Liver (tissue), 9 donors: ENCODE measurements at regions not wholly inside any gene's neighbourhood (a gene's known extent, or its start where the extent isn't known, plus 50 kb on each side); places are given as distances from the start of the nearest gene placed in this dataset. TPM values are rescaled to one million over a fixed set of nuclear protein-coding genes. Genes with fewer than 3 reads are reported as not detected.

ENCODE experiments used
- DNase-seq: peaks from one replicate; pipeline ENCODE4 v3.0.0-alpha.2; 2017; ENCODE audit warnings: low spot score
- H3K27ac ChIP-seq, 2 donors: one replicate each; pipeline ENCODE4 v1.7.0; 2013; ENCODE audit warnings: inconsistent platforms in 2 of 2, low read length in 2 of 2, control low read depth in 1 of 2, low read depth in 1 of 2, mild to moderate bottlenecking in 1 of 2
- H3K27me3 ChIP-seq, 4 donors: one replicate each; pipeline versions ENCODE4 v1.6.1 to v1.7.0; 2013; ENCODE audit warnings: low read length in 3 of 4, inconsistent platforms in 1 of 4, mild to moderate bottlenecking in 1 of 4, moderate library complexity in 1 of 4; ENCODE audit not compliant: control insufficient read depth in 4 of 4, insufficient read depth in 4 of 4
- H3K36me3 ChIP-seq, 4 donors: one replicate each; pipeline versions ENCODE4 v1.6.1 to v1.7.0; 2013; ENCODE audit warnings: low read length in 3 of 4, mild to moderate bottlenecking in 3 of 4, low read depth in 1 of 4, moderate library complexity in 1 of 4; ENCODE audit not compliant: control insufficient read depth in 4 of 4, insufficient read depth in 3 of 4
- H3K4me1 ChIP-seq, 4 donors: one replicate each; pipeline versions ENCODE4 v1.6.1 to v1.7.0; 2013; ENCODE audit warnings: low read length in 3 of 4, mild to moderate bottlenecking in 3 of 4, moderate library complexity in 1 of 4; ENCODE audit not compliant: control insufficient read depth in 4 of 4, insufficient read depth in 4 of 4
- H3K4me3 ChIP-seq, 3 donors: one replicate each; pipeline versions ENCODE4 v1.6.1 to v1.7.0; 2013; ENCODE audit warnings: low read length in 3 of 3, control low read depth in 1 of 3, low read depth in 1 of 3, mild to moderate bottlenecking in 1 of 3
- H3K9ac ChIP-seq, 2 donors: one replicate each; pipeline ENCODE4 v1.7.0; 2013; ENCODE audit warnings: low read length in 2 of 2, mild to moderate bottlenecking in 2 of 2, moderate library complexity in 2 of 2, control low read depth in 1 of 2, low read depth in 1 of 2
- H3K9me3 ChIP-seq, 4 donors: one replicate each; pipeline versions ENCODE4 v1.6.1 to v1.7.0; 2013; ENCODE audit warnings: low read length in 3 of 4; ENCODE audit not compliant: control insufficient read depth in 4 of 4
- CTCF ChIP-seq: fragments of 150-350 bp; IDR thresholded peaks from 2 replicates; pipeline ENCODE4 v1.5.1; 2017; ENCODE audit warnings: improper control_type of control experiment, low read depth, low read length; ENCODE audit not compliant: missing input control
- EGR1 ChIP-seq, 2 donors: IDR thresholded peaks; 2 replicates each; pipeline ENCODE4 v1.6.1; 2016 to 2018; ENCODE audit warnings: antibody characterized with exemption in 2 of 2, low read depth in 2 of 2
- FOXA1 ChIP-seq: IDR thresholded peaks from 2 replicates; pipeline ENCODE4 v1.6.1; 2016; ENCODE audit warnings: antibody characterized with exemption
- HNF4A ChIP-seq, 2 donors: conservative IDR thresholded peaks; 2 replicates each; pipeline ENCODE4 v1.6.1; 2016; ENCODE audit warnings: antibody characterized with exemption in 2 of 2, mild to moderate bottlenecking in 2 of 2
- HNF4G ChIP-seq: IDR thresholded peaks from 2 replicates; pipeline ENCODE4 v1.6.1; 2016; ENCODE audit warnings: antibody characterized with exemption
- JUND ChIP-seq, 2 donors: IDR thresholded peaks; 2 replicates each; pipeline ENCODE4 v1.6.1; 2016; ENCODE audit warnings: antibody characterized with exemption in 2 of 2
- NR2F2 ChIP-seq: IDR thresholded peaks from 2 replicates; pipeline ENCODE4 v1.6.1; 2016; ENCODE audit warnings: antibody characterized with exemption
- REST ChIP-seq: IDR thresholded peaks from 2 replicates; pipeline ENCODE4 v1.6.1; 2016; ENCODE audit warnings: antibody characterized with exemption, mild to moderate bottlenecking
- YY1 ChIP-seq: IDR thresholded peaks from 2 replicates; pipeline ENCODE4 v1.6.1; 2016; ENCODE audit warnings: antibody characterized with exemption, mild to moderate bottlenecking
- ZBTB33 ChIP-seq: IDR thresholded peaks from 2 replicates; pipeline ENCODE4 v1.6.1; 2016; ENCODE audit warnings: antibody characterized with exemption
- WGBS: extraction: QIAGEN DNeasy Blood & Tissue Kit; methylation state at CpG from one replicate; pipeline ENCODE4 v1.1.7; 2013; 5-methylcytosine and 5-hydroxymethylcytosine counted together
- small RNA-seq: library from RNA; depleted of rRNA; stranded (forward); fragments of <200 nt; gene quantifications from one replicate; pipeline ENCODE3, GENCODE V24; 2014
- donor health status: healthy.
- donor health status: healthy.
- donor health status: healthy.
- donor health status: healthy.
- donor health status: healthy.

- H3K9me3 ChIP-seq = no peaks in the 10 kb centered on the region
- H3K27me3 ChIP-seq = no peaks in the 10 kb centered on the region
- H3K4me1 ChIP-seq = no peaks in the 10 kb centered on the region
- TF ChIP-seq HNF4G (no peak), FOXA1 (no peak), JUND (IDR thresholded peaks at IDR 0.05) (no peak), CTCF (no peak), ZBTB33 (no peak), YY1 (no peak), EGR1 (IDR thresholded peaks at IDR 0.05; ENCODE audit: low read depth in 2 of 2) (no peak), HNF4A (conservative IDR thresholded peaks at IDR 0.05) (no peak), REST (no peak), NR2F2 (no peak)
- 79% methylated on average over 1 of the region's 1 CpG for WGBS
- no peak for DNase-seq
- H3K27ac ChIP-seq = no peak overlapping the region
- H3K4me3 ChIP-seq = no peak overlapping the region
- H3K36me3 ChIP-seq = no peaks in the 10 kb centered on the region
- no peak overlapping the region for H3K9ac ChIP-seq
Measured at GRCh38 chr6:79296211-79296610, 61.7 kb upstream of the HMGN3 start.

Small RNAs in the stretch of these regions (small RNA-seq; reads per million reads assigned to genes)
- gene AL078601.1 = not detected
- gene RF00019 = not detected
